ENCODE measurements at regions not wholly inside any gene's neighbourhood (a gene's known extent, or its start where the extent isn't known, plus 50 kb on each side); places are given as distances from the start of the nearest gene placed in this dataset.
"Not testable (repeated sequence)": the region's sequence is repeated elsewhere in the genome, so short reads cannot be mapped to it uniquely, and the experiment has no call there.

- H3K36me3 ChIP-seq = no peaks in the 10 kb centered on the region
- H3K4me1 ChIP-seq = no peaks in the 10 kb centered on the region
- 78 to 83% (median 82%) methylated on average over 3 of the region's 3 CpGs for whole genome bisulfite sequencing, 4 donors
- intact Hi-C loops (cut with DNase I) = no loop called here
- no peak overlapping the region for H3K27ac ChIP-seq
- TF ChIP-seq CTCF (IDR thresholded peaks at IDR 0.05) = no peak
- no peak for TF ChIP-seq POLR2A (IDR thresholded peaks at IDR 0.05)
- ATAC-seq = no peak
- no peak overlapping the region for H3K4me3 ChIP-seq
- DNase-seq = no peak
- H3K9me3 ChIP-seq = peaks cover 0 to 7% (median 0%) of the 10 kb centered on the region in 12 donors
- H3K27me3 ChIP-seq = peaks cover 0 to 3% (median 0%) of the 10 kb centered on the region in 9 donors
Observed at GRCh38 chrX:128807367-128807766, 715.9 kb downstream of the SMARCA1 start.

- TF ChIP-seq CTCF (IDR thresholded peaks at IDR 0.05) (no peak), POLR2A (IDR thresholded peaks at IDR 0.05) (no peak)
- H3K36me3 ChIP-seq = no peaks in the 10 kb centered on the region
- DNase-seq = no peak
- no peak overlapping the region for H3K4me3 ChIP-seq
- intact Hi-C loops (cut with DNase I) = no loop called here
- H3K4me1 ChIP-seq = no peaks in the 10 kb centered on the region
- no peak for ATAC-seq
- no peak overlapping the region for H3K27ac ChIP-seq
- peaks cover 0 to 7% (median 0%) of the 10 kb centered on the region in 12 donors for H3K9me3 ChIP-seq
- peaks cover 0 to 3% (median 0%) of the 10 kb centered on the region in 9 donors for H3K27me3 ChIP-seq
- 33 to 77% (median 66%) methylated on average over 2 of the region's 2 CpGs for WGBS, 4 donors
Observed at GRCh38 chrX:128805236-128805635, 718.1 kb downstream of the SMARCA1 start.

- TF ChIP-seq CTCF (IDR thresholded peaks at IDR 0.05) (no peak), POLR2A (IDR thresholded peaks at IDR 0.05) (no peak)
- DNase-seq (no peak), ATAC-seq (no peak)
- Histone ChIP-seq H3K4me3 (no peak overlapping the region), H3K27ac (no peak overlapping the region), H3K36me3 (no peaks in the 10 kb centered on the region), H3K9me3 (peaks cover 0 to 7% (median 0%) of the 10 kb centered on the region in 12 donors), H3K27me3 (peaks cover 0 to 3% (median 0%) of the 10 kb centered on the region in 9 donors), H3K4me1 (no peaks in the 10 kb centered on the region)
- intact Hi-C loops (cut with DNase I) = no loop called here
- WGBS, 4 donors = 75 to 93% (median 81%) methylated on average over 2 of the region's 2 CpGs
Observed at GRCh38 chrX:128804828-128805227, 718.5 kb downstream of the SMARCA1 start.

- TF ChIP-seq CTCF (IDR thresholded peaks at IDR 0.05) (no peak), POLR2A (IDR thresholded peaks at IDR 0.05) (no peak)
- Histone ChIP-seq H3K9me3 (peaks cover 0 to 7% (median 0%) of the 10 kb centered on the region in 12 donors), H3K4me1 (no peaks in the 10 kb centered on the region), H3K27ac (no peak overlapping the region), H3K36me3 (no peaks in the 10 kb centered on the region), H3K4me3 (no peak overlapping the region), H3K27me3 (no peaks in the 10 kb centered on the region)
- intact Hi-C loops (cut with DNase I) = no loop called here
- WGBS, 4 donors = 39 to 64% (median 55%) methylated on average over 2 of the region's 2 CpGs
- no peak for ATAC-seq
- no peak for DNase-seq
Observed at GRCh38 chrX:128800138-128800537, 723.2 kb downstream of the SMARCA1 start.

- 46 to 60% (median 51%) methylated on average over 5 to 6 of the region's 6 CpGs for WGBS, 4 donors
Observed at GRCh38 chrX:128783139-128783538, 730.9 kb upstream of the ACTRT1 start.

More at GRCh38 chrX:128783139-128783538, 730.9 kb upstream of the ACTRT1 start:
- DNase-seq; H3K27me3 ChIP-seq; H3K4me3 ChIP-seq; ATAC-seq; H3K4me1 ChIP-seq; H3K27ac ChIP-seq; intact Hi-C loops (cut with DNase I); H3K36me3 ChIP-seq; H3K9me3 ChIP-seq: not testable (repeated sequence)

Data from heart left ventricle (tissue), 16 donors.